ENCODE measurements at regions not wholly inside any gene's neighbourhood (a gene's known extent, or its start where the extent isn't known, plus 50 kb on each side); places are given as distances from the start of the nearest gene placed in this dataset.

GRCh38 chr18:10336749-10337350, 117.6 kb upstream of the APCDD1 start:
- TF ChIP-seq CTCF (IDR thresholded peaks at IDR 0.05), result no peak
- peak in 1 of 4 donors; percentile 14 for TF ChIP-seq POLR2A (IDR thresholded peaks at IDR 0.05)
